Activated T-cell treated with anti-CD3 and anti-CD28 coated beads for 48 hours (primary cell): ENCODE measurements at regions not wholly inside any gene's neighbourhood (a gene's known extent, or its start where the extent isn't known, plus 50 kb on each side); places are given as distances from the start of the nearest gene placed in this dataset.
"Not testable (repeated sequence)": the region's sequence is repeated elsewhere in the genome, so short reads cannot be mapped to it uniquely, and the experiment has no call there.

Source experiments
- DNase-seq: peaks from one replicate; pipeline ENCODE4 v3.0.0-alpha.2; 2020; ENCODE audit warnings: low read depth

DNA sequence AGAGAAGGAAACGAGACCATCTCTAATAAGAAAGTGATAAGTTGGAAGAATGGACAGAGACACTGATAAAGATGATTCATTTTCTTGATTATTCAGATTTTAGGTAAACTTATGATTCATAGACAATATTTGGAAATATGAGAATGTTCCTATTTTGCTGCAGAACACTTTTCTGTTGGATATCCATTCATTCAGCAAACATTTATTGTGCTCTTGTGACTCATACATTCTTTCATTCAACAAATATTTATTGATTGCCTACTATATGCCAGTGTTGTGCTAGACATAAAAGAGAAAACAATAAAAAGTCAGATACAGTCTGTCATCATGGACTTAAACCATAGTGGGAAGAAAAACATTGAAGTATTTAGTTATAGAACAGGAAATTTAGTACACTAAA lies 1232.0 kb downstream of the STIM2 start:
- no peak for DNase-seq

DNA sequence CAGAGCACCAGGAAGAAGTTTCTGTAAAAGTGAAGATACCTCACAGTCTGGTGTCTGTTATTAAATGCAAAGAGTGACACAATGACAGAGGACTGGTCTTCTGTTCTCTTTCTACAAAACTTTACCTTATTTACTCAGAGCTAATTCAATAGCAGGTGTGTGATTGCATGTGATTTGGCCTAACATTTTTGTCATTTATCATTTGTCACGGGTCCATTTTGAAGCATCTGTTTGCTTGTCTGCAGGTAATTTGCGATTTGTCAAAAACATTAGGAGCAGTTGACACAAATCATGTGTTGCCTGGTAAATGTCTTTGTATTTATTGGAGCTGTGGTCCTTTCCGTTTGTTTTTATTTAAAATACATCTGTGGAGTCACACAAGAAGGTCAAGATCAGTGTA lies 1232.4 kb downstream of the STIM2 start:
- DNase-seq: no peak

DNA sequence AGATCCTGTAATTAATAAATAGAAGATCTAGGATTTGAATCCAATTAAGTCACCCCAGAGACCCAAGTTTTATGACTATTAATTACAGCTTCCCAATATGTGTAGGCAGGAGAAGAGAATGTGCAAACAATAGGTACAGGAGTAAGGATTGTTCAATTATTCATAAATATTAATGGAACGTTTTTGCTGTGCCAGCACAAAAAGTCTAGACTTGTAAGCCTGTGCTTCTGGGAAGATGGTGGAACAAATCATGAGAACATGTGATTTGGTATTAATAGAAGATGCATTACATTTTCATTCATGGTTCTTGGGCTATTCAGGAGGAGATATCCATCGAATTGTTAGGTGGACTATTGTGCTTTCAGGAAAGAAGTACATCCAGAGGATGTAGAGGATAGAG lies 1240.9 kb downstream of the STIM2 start:
- no peak for DNase-seq

DNA sequence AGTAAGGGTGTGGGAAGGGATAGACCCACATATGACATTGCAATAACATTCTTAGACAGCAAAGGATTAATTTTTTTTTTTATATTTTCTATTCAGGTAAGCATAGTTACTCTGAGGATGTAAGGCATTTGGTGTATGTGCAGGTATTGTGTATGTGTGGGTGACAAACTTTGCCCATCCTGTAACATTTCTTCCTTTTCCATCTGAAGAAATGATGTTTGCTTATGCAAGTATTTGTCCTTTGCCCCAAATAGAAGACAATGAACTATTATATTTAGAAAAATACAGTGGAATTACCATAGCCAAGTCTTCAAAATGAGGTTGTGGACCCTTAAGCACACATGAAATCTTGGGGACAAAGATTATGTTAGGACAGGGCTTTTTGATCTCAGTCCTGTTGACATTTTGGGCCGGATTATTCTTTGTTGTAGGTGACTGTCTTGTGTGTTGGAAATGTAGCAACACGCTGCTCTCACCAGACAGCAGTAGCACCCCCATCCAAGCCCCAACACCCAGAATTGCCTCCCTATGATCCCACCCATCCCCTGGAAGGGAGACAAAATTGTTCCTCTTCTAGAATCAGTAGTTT lies 1244.7 kb downstream of the STIM2 start:
- no peak for DNase-seq

DNA sequence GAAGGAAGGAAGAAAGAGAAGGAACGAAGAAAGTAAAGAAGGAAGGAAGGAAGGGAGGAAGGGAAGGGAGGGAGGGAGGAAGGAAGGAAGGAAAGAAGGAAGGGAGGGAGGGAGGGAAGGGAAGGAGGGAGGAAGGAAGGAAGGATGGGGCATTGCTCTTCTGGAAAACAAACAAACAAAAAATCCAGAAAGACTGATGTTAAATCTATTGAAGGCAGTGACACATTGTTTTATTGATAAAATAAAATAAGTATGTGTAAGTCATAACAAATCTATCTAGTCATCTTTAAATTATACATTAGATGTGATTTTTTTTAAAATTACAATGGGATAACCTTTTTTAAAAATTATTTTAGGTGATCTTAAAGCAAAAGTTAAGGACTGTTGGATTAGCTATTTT lies 1245.5 kb downstream of the STIM2 start:
- no peak for DNase-seq

DNA sequence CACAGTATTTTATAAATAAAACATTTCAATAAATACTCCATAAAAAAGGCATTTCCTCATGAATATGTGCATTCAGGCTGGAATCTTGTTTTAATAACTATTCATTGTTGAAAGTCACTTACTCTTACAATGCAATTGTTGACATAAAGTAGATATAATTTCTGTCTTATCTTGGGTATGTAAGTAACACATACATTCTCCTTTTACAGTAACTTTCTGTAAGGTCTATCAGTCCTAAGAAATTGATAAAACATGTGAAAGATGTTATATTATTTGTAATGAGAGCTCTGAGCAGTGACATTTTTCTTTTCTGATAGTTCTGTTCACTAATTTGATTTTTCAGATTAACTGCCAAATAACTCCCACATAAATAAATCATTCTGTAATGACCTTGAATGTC lies 1249.2 kb downstream of the STIM2 start:
- no peak for DNase-seq

DNA sequence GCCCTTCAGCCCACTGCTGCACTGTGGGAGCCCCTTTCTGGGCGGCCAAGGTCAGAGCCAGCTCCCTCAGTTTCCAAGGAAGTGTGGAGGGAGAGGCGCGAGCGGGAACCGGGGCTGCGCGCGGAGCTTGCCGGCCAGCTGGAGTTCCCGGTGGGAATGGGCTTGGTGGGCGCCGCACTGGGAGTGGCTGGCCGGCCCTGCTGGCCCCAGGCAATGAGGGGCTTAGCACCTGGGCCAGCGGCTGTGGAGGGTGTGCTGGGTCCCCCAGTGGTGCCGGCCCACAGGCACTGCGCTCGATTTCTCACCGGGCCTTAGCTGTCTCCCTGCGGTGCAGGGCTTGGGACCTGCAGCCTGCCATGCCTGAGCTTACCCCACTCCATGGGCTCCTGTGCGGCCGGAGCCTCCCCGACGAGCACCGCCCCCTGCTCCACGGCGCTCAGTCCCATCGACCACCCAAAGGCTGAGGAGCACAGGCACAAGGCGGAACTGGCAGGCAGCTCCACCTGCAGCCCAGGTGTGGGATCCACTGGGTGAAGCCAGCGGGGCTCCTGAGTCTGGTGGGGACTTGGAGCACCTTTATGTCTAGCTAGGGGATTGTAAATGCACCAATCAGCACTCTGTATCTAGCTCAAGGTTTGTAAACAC lies 1252.2 kb downstream of the STIM2 start:
- DNase-seq: not testable (repeated sequence)

DNA sequence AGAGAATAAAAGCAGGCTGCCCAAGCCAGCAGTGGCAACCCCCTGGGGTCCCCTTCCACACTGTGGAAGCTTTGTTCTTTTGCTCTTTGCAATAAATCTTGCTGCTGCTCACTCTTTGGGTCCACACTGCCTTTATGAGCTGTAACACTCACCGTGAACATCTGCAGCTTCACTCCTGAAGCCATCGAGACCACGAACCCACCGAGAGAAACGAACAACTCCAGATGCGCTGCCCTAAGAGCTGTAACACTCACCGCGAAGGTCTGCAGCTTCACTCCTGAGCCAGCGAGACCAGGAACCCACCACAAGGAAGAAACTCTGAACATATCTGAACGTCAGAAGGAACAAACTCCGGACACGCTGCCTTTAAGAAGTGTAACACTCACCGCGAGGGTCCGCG lies 1252.9 kb downstream of the STIM2 start:
- not testable (repeated sequence) for DNase-seq

DNA sequence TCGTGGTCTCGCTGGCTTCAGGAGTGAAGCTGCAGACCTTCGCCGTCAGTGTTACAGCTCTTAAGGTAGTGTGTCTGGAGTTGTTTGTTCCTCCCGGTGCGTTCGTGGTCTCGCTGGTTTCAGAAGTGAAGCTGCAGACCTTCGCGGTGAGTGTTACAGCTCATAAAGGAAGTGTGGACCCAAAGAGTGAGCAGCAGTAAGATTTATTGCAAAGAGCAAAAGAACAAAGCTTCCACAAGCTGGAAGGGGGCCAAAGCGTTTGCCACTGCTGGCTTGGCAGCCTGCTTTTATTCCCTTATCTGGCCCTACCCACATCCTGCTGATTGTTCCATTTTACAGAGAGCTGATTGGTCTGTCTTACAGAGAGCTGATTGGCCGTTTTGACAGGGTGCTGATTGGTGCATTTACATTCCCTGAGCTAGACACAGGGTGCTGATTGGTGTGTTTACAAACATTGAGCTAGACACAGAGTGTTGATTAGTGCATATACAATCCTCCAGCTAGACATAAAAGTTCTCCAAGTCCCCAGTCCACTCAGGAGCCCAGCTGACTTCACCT lies 1256.0 kb downstream of the STIM2 start:
- not testable (repeated sequence) for DNase-seq

DNA sequence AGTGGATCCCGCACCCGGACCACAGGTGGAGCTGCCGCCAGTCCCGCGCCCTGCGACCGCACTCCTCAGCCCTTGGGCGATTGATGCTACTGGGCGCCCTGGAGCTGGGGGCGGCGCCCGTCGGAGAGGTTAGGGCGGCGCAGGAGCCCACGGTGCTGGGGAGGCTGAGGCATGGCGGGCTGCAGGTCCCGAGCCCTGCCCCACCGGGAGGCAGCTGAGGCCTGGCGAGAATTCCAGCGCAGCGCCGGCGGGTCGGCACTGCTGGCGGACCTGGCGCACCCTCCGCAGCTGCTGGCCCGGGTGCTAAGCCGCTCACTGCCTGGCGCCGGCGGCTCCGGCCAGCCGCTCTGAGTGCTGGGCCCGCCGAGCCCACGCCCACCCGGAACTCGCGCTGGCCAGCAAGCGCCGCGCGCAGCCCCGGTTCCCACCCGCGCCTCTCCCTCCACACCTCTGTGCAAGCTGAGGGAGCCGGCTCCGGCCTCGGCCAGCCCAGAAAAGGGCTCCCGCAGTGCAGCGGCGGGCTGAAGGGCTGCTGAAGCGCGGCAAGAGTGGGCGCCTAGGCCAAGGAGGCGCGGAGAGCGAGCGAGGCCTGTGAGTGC lies 1256.5 kb downstream of the STIM2 start:
- no peak for DNase-seq

DNA sequence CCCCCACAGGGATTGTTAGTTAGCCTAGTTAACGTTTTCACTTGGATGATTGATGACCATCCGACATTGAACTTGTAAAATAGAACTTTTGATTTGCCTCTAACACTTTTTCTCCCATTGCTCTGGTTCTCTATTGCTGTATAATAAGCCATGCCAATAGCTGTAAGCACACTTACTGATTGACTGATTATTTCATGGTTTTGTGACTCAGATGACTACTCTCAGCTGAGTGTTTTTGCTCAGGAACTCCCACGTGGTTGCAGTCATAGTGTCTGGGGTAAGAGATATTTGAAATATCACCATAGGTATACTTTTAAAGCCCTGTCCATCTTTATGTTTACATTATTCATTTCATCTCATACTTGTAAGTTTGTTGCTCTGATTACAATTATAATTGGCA lies 1285.5 kb downstream of the STIM2 start:
- no peak for DNase-seq

DNA sequence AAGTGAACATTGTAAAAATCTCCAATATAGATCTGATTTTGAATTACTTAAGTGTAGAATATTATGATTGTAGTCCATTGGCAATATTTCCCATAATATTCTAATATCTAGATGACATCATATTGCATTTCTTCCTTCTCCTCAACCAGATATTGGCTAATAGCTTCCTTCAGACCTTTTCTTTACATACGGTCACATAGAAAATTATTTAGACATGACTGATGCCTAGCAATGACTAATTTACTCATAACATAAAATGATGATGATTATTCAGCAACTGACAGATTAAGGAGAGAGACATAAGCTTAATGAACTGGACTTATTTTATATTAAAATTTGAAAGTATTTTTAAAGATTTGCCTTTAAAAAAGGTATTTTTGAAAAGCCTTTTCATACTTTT lies 1287.6 kb downstream of the STIM2 start:
- DNase-seq: no peak

DNA sequence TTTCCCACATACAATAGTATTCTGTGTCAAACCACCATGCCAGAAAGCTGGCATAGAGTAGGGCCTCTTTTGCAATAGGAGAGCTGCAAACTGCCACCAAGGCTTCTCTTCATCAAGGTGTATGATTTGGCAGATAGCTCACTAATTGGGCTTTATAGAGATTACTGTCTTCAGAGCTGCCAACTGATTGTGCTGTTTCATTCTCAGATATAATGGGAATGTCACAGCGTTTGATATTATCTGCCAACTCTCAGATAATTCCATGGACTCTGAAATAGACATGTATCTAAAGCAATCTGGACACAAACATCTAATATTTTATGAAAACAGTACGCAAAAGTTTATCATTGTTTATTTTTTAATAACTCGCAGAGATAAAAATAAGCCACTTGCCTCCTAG lies 1289.1 kb downstream of the STIM2 start:
- no peak for DNase-seq

DNA sequence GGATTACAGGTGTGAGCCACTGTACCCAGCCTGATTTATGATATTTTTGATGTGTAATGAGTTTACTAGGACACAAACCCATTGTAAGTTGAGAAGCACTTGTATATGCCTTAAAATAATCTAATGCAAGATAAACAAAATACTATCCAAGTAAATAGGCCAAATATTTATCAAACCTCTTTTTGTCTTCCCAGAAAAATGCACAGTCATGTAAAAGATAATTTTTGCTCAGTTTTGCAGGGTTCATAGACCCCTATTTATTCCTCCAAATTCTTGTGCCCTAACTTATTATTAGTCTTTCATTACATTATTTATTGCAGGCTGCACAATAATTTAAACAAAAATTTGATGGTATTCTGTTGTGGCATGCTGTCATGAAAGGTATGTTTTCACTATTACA lies 1290.7 kb downstream of the STIM2 start:
- DNase-seq: no peak

DNA sequence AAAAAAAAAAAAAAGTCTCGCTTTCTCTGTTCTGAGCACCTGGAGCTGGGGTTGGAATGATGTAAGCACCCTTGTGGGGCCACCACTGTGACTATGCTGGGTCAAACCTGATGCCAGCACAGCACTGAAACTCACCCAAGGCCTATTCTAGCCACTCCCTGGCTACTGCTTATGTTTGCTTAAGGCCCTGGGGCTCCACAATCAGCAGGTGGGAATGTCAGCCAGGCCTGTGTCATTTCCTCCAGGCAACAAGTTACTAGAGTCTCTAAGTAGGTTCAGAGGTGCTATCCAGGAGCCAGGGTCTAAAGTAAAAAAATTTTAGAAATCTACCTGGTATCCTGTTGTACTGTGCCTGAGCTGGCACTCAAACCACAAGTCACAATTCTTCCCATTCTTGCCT lies 1306.8 kb downstream of the STIM2 start:
- no peak for DNase-seq

DNA sequence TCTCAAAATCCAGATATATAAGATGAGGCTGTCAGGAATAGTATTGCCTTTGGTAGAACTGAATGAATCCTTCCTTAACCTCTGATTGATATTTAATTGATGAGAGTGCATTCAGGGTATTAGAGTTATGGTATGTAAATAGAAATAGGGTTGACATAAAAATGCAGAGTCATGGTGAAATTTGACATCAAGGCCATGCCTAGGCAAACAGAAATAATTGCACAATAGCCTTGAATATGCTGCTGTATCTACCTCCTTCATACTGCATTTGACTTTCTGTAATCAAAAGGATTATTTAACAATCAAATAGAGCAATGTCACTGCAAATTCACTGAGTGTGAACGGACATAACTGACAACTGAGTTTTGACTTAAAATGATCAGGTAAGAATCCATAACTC lies 1316.3 kb downstream of the STIM2 start:
- DNase-seq: no peak

DNA sequence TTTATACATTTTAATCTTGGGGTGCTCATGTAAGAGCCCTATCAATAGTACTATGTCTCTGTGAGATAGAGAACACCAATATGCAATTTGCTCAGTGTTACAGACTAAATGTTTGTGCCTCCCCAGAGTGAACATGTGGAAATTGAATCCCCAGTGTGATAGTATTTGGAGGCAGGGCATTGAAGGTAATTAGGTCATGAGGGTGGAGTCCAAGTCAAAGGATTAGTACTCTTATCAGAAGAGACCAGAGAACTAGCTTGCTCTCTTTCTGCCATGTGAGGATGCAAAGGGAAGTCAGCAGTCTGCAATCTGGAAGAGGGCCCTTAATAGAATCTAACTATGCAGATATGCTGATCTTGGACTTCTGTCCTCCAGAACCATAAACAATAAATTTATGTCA lies 1317.0 kb downstream of the STIM2 start:
- no peak for DNase-seq

DNA sequence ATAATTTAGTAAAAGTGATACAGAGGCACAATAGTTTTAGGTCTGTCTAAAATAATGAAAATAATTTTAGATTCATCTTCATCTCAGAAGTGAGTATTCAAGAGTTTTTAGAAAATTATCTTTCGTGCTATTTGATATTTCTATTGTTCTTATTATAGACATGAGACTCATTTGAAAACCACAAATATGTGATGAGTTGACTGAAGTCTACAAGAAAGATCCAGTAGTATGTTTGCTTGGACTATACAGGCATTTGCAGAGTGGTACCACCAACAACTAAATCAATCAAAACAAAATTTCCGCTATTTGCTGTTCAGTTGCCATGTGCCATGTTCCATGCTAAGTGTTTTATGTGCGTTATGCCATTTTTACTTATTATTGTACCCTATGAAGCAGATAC lies 1318.5 kb downstream of the STIM2 start:
- no peak for DNase-seq

DNA sequence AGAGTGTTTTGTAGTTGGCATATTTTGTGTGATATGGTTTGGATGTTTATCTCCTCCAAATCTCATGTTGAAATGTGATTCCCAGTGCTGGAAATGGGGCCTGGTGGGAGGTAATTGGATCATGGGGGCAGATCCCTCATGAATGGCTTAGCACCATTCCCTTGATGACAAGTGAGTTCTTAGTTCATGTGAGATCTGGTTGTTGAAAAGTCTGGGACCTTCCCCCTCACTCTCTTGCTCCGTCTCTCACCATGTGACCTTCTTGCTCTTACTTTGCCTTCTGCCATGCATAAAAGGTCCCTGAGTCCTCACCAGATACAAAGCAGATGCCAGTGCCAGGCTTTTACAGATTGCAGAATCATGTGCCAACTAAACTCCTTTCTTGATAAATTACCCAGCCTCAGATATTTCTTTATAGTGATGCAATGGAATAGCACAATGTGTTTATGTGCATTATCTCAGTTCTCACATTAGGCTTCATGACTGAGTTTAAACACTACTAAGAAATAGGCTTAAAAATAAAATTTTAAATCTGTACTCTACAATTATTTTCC lies 1348.8 kb downstream of the STIM2 start:
- DNase-seq: no peak

DNA sequence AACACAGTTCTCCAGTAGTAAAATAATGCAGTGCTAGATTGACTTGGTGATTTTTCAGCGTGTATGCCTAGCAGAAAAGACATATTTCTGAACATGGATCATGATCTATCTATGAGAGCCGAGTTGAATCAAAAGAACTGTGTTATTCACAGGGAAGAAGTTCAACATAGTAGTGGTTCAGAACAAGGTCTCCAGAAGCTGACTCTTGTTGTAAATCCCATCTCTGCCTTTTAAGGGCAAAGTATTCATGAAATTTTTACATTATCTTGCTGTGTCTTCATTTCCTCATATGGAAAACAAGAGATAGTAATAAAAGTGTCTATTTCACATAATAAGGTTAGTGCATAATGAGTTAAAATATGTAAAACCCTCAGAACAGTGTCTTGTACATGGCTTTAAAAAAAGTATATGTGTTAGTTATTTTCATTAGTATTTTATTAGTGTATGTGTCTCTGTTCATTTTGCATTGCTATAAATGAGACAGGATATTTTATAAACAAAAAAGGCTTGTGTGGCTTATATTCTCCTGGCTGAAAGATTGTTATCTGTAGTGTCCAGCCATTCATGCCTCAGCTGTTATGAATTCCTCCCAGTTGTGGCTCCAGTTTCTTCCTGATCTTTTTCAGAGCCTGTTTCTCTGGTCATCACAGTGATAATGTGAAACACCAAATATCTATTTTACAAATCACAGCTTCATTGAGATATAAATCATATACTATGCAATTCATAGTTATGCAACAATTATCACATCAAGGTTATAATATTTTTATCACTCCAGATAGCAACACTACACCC lies 1351.2 kb downstream of the STIM2 start:
- no peak for DNase-seq

DNA sequence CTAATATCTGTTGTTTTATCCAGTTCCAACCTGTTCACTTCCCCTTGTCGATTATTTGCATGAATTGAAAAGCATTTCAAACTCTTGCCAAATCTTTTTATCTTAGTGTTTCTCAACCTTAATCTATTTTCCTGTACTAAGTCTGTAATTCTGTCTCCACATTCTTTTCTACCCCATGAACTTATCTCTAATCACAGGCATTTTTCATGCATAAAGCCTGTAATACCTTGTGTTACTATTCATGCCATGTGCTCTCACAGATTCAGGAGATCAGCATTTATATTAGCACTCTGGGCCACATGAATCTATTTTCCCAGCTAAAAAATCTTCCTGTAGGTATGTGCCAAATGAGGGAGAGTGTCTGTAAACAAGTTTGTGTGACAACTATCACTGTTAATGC lies 1360.9 kb downstream of the STIM2 start:
- DNase-seq: no peak

DNA sequence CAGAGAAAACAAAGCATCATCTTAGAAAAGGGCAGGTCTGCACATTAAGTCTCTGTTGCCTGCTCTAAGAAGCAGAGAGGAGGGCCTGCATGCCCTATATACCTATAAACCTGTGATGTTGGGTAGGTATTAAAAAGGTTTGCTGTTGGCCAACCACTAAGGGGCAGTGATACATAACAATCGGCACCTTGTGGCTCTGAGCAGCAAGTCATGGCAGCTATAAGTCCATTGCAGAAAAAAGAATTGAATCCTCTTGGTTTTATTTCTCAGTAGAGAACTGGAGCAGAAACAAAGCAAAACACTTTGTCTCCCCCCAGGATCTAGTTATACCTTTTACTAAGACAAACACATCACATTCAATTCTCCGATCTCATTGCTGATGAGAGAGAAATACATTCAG lies 1364.4 kb downstream of the STIM2 start:
- no peak for DNase-seq
